Heart left ventricle (tissue), 13 donors: ENCODE measurements at regions not wholly inside any gene's neighbourhood (a gene's known extent, or its start where the extent isn't known, plus 50 kb on each side); places are given as distances from the start of the nearest gene placed in this dataset.

Source experiments
- CTCF ChIP-seq, 12 donors: fragments of 200-600 bp; sonication (generic) in 4 of 12; IDR thresholded peaks; one replicate each; pipeline versions ENCODE4 v1.5.0 to v1.8.0; 2018 to 2022; ENCODE audit warnings: antibody characterized with exemption in 12 of 12, mild to moderate bottlenecking in 5 of 12
- POLR2A ChIP-seq, 2 donors: fragments of 450-650 bp; IDR thresholded peaks; one replicate each; pipeline ENCODE4 v1.6.1; 2017; ENCODE audit warnings: antibody characterized with exemption in 2 of 2, mild to moderate bottlenecking in 2 of 2, moderate library complexity in 2 of 2
- donor health status: ischemic (EF 13 %, LVEDD 7.1; RV severe dilation, severe dysfunction).
- donor health status: DM: no; HTN: yes; CAD: no.
- donor health status: DM: no; HTN: no; CAD: no.
- donor health status: ischemic (EF 25% LVEDD 6.9; RV normal size, moderate dysfunction).
- donor health status: ischemic (EF 25% LVEDD 5.7; RV mildly dilated, moderate dysfunction).
- donor health status: ischemic (EF 35%, LVEDD 5.7; RV mildly dilated, moderate dysfunction).
- donor health status: nonischemic (EF 11% LVEDD 7.7; RV severe dilation, severe dysfunction).
- donor health status: DM: yes; HTN: yes; CAD: no.
- donor health status: PGD.
- donor health status: ischemic (EF 29% LVEDD 5.4; RV normal size, mild dysfunction).
- donor health status: nonischemic (EF 23%, LVEDD 6.1; RV moderate dilation, normal function).

GRCh38 chr18:67815280-67815679 lies 298.8 kb upstream of the DSEL start:
- TF ChIP-seq CTCF (IDR thresholded peaks at IDR 0.05), result no peak
- no peak for TF ChIP-seq POLR2A (IDR thresholded peaks at IDR 0.05)
